Stimulated activated CD4-positive, alpha-beta T cell treated with anti-CD3 and anti-CD28 coated beads, TNF-alpha, amount 100 ng/mL, for 24 hours (primary cell): ENCODE measurements at regions not wholly inside any gene's neighbourhood (a gene's known extent, or its start where the extent isn't known, plus 50 kb on each side); places are given as distances from the start of the nearest gene placed in this dataset.

Experiments used
- DNase-seq, 3 experiments: peaks; one replicate each; pipeline ENCODE4 v3.0.0-alpha.2; 2020; ENCODE audit warnings: low read depth in 3 of 3

GRCh38 chr13:39100996-39101738 is 62.9 kb downstream of the NHLRC3 start:
- DNase-seq: no peak

- DNase-seq: no peak
Measured at GRCh38 chr13:39102981-39103490, 64.8 kb downstream of the NHLRC3 start.

GRCh38 chr13:39105110-39105509 is 66.9 kb downstream of the NHLRC3 start:
- DNase-seq: no peak

GRCh38 chr13:39106216-39107005 is 68.2 kb downstream of the NHLRC3 start:
- no peak for DNase-seq

DNA sequence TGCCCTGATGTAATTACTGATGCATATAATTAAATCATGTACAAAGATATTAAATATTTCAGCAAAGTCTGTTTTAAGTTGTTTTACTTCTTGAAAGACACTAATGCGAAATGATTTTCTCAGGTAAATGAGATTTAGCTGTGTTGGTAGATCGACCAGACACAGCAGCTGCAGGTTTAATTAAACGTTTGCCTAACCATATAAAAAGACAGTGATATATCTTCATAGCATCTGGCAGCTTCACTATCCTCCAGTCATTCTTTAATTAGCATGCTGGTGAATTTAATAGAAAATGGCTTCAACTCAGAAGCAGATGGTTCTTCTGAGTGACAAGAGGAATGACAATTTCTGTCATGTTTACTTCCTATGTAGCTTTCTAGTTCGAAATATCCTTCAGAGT is 69.3 kb downstream of the NHLRC3 start:
- DNase-seq: no peak

GRCh38 chr13:39108783-39109182 is 70.5 kb downstream of the NHLRC3 start:
- DNase-seq: no peak

GRCh38 chr13:39110518-39111097 is 72.4 kb downstream of the NHLRC3 start:
- no peak for DNase-seq

DNA sequence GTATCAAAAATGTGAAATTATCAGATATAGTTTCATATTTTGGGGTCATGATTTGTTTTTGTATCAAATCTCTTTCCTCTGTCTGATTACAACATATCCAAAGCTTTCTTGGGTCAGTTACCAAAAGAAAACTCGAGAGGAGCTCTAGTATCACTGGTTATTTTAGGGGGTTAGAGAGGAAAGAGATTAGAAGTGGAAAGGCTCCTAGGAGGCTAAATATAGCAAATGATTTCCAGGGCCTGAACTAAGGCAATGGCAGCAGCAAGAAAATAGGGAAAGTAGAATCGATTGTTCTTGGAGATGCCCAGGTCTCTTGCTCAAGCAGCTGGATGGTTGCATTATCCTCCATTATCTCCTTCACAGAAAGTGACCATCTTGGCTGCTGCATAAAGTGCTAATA is 72.9 kb downstream of the NHLRC3 start:
- no peak for DNase-seq

DNA sequence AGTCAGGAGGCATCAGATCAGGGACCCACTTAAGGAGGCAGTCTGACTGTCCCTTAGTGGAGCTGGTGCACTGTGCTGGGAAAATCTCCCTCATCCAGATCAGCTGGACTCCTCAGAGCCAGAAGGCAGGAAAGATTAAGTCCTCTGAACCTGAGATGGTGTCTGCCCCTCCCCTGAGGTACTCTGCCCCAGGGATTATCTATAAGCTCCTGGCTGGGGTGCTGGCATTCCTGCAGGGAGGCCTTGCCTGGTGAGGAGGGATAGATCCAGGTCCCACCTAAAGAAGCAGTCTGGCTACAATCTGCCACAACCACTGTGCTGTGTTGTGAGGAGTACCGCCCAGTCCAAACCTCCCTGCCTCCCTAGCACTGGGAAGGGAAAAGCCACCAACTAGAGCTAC is 81.2 kb downstream of the NHLRC3 start:
- no peak for DNase-seq

DNA sequence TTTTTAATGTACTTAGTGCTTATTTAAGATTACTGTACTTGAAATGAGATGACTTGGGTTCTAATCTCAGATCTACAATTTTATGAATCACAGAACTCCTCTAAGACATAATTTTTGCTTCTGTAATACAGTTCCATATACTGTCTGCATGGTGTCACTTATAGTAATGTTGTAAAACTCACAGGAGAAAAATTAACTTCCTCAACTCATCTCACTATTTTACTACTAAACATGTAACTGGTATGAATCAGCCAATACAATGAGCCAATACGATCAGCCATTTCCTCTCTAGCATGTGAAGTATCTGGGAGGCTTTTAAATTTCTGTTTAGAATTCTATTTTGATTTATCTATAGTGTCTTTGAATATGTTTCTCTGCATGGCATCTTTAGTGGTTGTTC is 85.3 kb downstream of the NHLRC3 start:
- no peak for DNase-seq

DNA sequence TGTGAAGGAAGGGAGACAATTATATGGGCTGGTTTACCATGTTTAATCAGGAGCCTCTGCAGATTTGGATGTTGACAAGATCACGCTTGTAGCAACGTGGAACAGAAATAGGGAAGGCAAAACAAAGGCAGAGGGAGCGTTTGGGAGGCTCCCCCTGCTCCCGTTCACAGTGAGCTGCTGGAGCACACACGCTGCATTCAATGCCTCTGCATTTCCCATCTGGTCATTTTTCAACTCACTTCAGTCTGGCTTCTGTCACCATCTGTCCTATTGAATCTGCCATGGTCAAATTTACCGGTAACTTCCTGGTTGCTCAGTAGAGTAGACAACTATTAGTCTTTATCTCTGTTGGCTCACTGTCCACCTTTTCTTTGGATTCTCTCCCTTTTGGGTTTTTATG is 91.0 kb downstream of the NHLRC3 start:
- no peak for DNase-seq

GRCh38 chr13:39130301-39130700 is 92.0 kb downstream of the NHLRC3 start:
- DNase-seq: no peak

GRCh38 chr13:39132286-39133230 is 94.3 kb downstream of the NHLRC3 start:
- DNase-seq: no peak

- no peak for DNase-seq
Measured at GRCh38 chr13:39133781-39134180, 95.5 kb downstream of the NHLRC3 start.

GRCh38 chr13:39134574-39134973 is 96.3 kb downstream of the NHLRC3 start:
- no peak for DNase-seq

DNA sequence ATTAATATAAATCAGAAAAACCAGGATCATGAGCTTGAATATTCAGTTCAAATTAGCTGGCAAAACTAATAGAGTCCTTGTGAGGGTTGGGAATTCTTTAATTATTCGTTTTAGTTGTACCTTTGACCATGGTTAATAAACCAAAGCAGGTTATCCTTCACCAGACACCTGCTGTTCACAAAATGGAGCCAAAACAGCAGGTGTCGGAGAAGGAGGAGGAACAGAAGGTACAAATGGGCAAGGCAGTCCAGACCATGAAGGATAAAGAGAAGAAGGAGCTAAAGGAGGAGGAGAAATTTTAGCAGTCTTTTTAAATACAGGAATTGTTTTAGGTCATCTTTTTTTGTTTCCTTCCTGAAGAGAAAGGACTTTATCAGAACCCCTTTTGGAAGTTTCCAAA is 106.1 kb downstream of the NHLRC3 start:
- DNase-seq: no peak

DNA sequence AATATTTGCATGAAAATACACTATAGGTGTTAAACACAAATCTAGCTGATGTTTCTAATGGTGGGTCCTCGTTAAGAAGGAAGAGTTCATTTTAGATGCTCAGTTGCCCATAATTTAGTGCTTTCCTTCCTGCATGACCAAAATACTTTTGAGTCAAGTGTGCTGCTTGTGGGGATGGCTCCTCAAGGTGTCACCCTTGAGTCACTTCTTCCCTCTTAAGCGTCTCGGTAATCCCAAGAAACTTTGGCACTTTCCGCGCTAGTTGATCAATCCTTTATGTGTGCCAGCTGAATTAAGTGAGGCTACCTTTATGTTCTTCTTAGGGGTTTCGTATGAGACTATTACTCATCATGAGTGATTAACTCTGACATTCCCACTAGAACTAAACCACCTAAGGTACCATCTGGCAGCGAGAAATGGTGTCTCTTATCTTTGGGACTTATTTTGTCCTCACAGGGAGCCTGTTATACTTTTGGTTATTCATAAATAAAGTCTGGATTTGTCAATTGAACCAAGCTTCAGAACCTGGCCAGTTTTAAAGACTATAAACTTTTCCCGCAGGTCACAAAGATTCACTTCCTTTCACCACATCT is 106.8 kb downstream of the NHLRC3 start:
- DNase-seq: peak in 2 of 3 experiments; percentile 4 to 18

- peak in 1 of 3 experiments; percentile 8 for DNase-seq
Measured at GRCh38 chr13:39148513-39148961, 110.3 kb downstream of the NHLRC3 start.

DNA sequence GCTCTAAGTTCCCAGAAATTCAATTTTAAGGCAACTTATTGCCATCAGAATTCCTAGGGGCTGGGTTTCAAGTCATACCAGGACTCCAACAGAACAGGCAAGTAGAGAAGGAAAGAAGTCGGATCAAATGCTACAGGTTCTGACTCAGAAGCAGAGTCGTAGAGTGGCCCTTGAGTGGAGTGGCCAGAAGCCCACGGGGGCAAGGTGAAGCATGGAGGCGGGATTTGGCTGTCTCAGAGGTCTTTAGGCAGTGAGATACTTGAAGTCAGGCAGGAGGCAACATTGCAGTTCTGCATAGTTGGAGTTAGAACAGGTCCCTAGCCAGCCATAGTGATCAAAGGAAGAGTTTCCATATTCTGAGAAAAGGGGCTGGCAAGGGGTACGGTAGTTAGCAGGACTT is 111.6 kb downstream of the NHLRC3 start:
- no peak for DNase-seq

DNA sequence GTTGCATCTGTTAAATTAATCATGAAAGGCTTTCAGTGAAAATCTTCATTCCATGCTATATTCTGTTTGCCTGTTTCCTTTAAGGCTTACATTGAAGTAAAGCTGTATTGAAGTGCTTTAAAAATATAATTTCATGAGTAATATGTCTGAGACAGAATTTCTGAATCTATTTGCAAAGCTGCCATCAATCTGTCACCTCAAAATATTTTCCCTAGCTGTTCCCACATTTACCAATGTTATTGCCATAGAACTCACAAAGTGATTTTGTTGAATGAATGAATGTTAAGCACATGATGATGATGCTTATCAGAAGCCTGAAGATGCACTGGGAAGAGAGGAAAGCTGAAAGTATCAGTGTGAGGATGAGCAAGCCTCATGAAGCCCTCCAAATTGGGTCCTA is 115.8 kb downstream of the NHLRC3 start:
- no peak for DNase-seq

GRCh38 chr13:39159393-39159792 is 121.1 kb downstream of the NHLRC3 start:
- DNase-seq: peak in 1 of 3 experiments; percentile 19
